Nephron progenitor cell (in vitro differentiated cells): ENCODE measurements at regions not wholly inside any gene's neighbourhood (a gene's known extent, or its start where the extent isn't known, plus 50 kb on each side); places are given as distances from the start of the nearest gene placed in this dataset.

Experiments
- DNase-seq: peaks from one replicate; pipeline ENCODE4 v3.0.0; 2021
- H3K27ac Mint-ChIP-seq: 2 replicates; pipeline ENCODE4 v1.8.0; 2021; ENCODE audit warnings: mild to moderate bottlenecking, moderate library complexity, mixed read lengths
- H3K27me3 Mint-ChIP-seq: 2 replicates; pipeline ENCODE4 v1.8.0; 2021; ENCODE audit warnings: mild to moderate bottlenecking, low read depth, mixed read lengths; ENCODE audit not compliant: poor library complexity
- H3K36me3 Mint-ChIP-seq: 2 replicates; pipeline ENCODE4 v1.8.0; 2021; ENCODE audit warnings: low read depth, mixed read lengths
- H3K4me1 Mint-ChIP-seq: 2 replicates; pipeline ENCODE4 v1.8.0; 2021; ENCODE audit warnings: mixed read lengths
- H3K4me3 Mint-ChIP-seq: 2 replicates; pipeline ENCODE4 v1.8.0; 2021; ENCODE audit warnings: mild to moderate bottlenecking, moderate library complexity, mixed read lengths
- H3K9me3 Mint-ChIP-seq: 2 replicates; pipeline ENCODE4 v1.8.0; 2021; ENCODE audit warnings: mild to moderate bottlenecking, moderate library complexity, mixed read lengths
- CTCF ChIP-seq: fragments of 200-600 bp; sonication (generic); IDR thresholded peaks from 2 replicates; pipeline ENCODE4 v1.5.0; 2021; ENCODE audit warnings: antibody characterized with exemption

- Mint-ChIP-seq H3K9me3 (no peaks in the 10 kb centered on the region), H3K36me3 (no peaks in the 10 kb centered on the region), H3K4me1 (no peaks in the 10 kb centered on the region), H3K4me3 (no peak overlapping the region), H3K27ac (no peak overlapping the region), H3K27me3 (no peaks in the 10 kb centered on the region)
- no peak for TF ChIP-seq CTCF
- DNase-seq = no peak
Measured at GRCh38 chr9:115998666-115999065, 154.9 kb upstream of the PAPPA start.

DNA sequence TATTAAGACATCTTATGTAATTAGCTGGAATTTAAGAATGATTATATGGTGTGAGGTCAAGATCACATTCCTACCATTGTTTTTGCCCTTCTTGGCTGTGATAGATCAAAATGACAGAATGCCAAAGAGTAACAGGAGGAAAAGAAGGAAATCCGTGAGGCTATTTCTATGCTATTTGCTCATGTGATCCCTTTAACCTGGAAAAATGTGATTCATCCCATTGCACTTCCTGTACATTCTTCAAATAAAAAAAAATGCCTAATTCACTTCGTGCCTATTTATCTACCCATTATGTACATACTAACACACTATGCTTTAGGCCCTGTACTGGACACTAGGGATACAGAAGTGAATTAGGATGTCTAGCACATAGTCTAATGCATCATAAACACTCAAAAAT, 154.1 kb upstream of the PAPPA start:
- Mint-ChIP-seq H3K4me3 (no peak overlapping the region), H3K9me3 (no peaks in the 10 kb centered on the region)

DNA sequence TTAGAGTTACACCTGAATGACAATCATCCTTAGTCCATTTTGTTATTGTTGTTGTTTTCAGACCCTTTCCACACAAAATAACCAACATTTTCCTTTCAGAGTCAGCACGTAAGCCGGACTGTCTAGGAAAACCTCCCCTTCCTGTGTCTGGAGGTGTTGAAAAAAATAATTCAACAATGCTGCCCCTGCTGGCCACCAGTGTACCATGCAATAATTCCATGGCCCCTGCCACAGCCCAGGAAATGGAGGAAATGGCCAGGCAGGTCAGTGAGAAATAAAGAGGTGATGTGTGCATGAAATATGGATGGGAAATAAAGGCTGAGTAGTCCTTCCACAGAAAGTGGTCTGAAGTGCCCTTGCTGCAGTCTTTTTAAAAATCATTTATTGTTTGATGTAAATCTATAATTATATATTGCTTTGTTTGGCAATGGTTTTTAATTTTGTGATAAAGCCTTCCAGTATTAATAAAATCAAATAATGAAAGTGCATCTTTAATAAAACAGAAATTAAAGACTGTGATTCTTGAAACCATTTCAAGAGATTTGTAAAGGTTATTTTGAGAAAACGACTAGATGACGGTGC, 152.8 kb upstream of the PAPPA start:
- peak; percentile 52 for TF ChIP-seq CTCF
- H3K27me3 Mint-ChIP-seq = no peaks in the 10 kb centered on the region
- no peak overlapping the region for H3K27ac Mint-ChIP-seq
- H3K4me1 Mint-ChIP-seq = no peaks in the 10 kb centered on the region
- no peaks in the 10 kb centered on the region for H3K9me3 Mint-ChIP-seq
- peak; percentile 21 for DNase-seq
- no peaks in the 10 kb centered on the region for H3K36me3 Mint-ChIP-seq
- H3K4me3 Mint-ChIP-seq = no peak overlapping the region

More for the DNA sequence above, 154.1 kb upstream of the PAPPA start:
- Mint-ChIP-seq H3K4me1 (no peaks in the 10 kb centered on the region), H3K36me3 (no peaks in the 10 kb centered on the region), H3K27me3 (no peaks in the 10 kb centered on the region), H3K27ac (no peak overlapping the region)
- TF ChIP-seq CTCF = no peak
- DNase-seq = no peak

- H3K4me3 Mint-ChIP-seq = no peak overlapping the region
- no peaks in the 10 kb centered on the region for H3K36me3 Mint-ChIP-seq
- no peak for TF ChIP-seq CTCF
- no peak overlapping the region for H3K27ac Mint-ChIP-seq
- no peaks in the 10 kb centered on the region for H3K27me3 Mint-ChIP-seq
- no peaks in the 10 kb centered on the region for H3K9me3 Mint-ChIP-seq
- H3K4me1 Mint-ChIP-seq = no peaks in the 10 kb centered on the region
- no peak for DNase-seq
Measured at GRCh38 chr9:116002181-116002580, 151.4 kb upstream of the PAPPA start.

GRCh38 chr9:116002624-116003023, 151.0 kb upstream of the PAPPA start:
- Mint-ChIP-seq H3K4me1 (no peaks in the 10 kb centered on the region), H3K27me3 (no peaks in the 10 kb centered on the region), H3K36me3 (no peaks in the 10 kb centered on the region), H3K9me3 (no peaks in the 10 kb centered on the region), H3K27ac (no peak overlapping the region), H3K4me3 (no peak overlapping the region)
- no peak for TF ChIP-seq CTCF
- DNase-seq = no peak

- Mint-ChIP-seq H3K4me3 (no peak overlapping the region), H3K27me3 (no peaks in the 10 kb centered on the region), H3K9me3 (no peaks in the 10 kb centered on the region), H3K4me1 (no peaks in the 10 kb centered on the region), H3K36me3 (no peaks in the 10 kb centered on the region), H3K27ac (no peak overlapping the region)
- no peak for DNase-seq
- TF ChIP-seq CTCF = no peak
Measured at GRCh38 chr9:116003397-116003796, 150.2 kb upstream of the PAPPA start.
